ENCODE measurements at regions not wholly inside any gene's neighbourhood (a gene's known extent, or its start where the extent isn't known, plus 50 kb on each side); places are given as distances from the start of the nearest gene placed in this dataset.

DNA sequence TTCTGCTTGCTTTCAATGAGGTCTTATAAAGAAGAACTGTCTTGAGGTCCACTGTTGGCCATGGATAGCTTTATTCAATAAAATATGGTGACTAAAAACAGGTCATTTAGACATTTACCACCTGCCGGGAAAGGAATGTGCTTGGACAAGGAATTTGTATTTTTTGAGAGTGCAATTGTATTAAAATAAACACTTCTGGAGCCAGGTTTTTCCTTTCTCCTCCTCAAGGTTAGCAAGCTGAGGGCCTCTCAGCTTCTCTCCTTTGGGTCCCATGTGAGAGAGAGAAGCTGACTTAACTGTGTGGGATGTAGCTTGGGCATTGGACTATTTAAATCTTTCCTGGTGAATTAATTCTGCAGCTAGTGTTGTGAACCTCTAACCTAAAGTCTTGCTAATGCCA, 321.0 kb downstream of the MEIS1 start:
- TF ChIP-seq POLR2A (IDR thresholded peaks at IDR 0.05): no peak
- TF ChIP-seq, protein P1, sequence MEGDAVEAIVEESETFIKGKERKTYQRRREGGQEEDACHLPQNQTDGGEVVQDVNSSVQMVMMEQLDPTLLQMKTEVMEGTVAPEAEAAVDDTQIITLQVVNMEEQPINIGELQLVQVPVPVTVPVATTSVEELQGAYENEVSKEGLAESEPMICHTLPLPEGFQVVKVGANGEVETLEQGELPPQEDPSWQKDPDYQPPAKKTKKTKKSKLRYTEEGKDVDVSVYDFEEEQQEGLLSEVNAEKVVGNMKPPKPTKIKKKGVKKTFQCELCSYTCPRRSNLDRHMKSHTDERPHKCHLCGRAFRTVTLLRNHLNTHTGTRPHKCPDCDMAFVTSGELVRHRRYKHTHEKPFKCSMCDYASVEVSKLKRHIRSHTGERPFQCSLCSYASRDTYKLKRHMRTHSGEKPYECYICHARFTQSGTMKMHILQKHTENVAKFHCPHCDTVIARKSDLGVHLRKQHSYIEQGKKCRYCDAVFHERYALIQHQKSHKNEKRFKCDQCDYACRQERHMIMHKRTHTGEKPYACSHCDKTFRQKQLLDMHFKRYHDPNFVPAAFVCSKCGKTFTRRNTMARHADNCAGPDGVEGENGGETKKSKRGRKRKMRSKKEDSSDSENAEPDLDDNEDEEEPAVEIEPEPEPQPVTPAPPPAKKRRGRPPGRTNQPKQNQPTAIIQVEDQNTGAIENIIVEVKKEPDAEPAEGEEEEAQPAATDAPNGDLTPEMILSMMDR (IDR thresholded peaks at IDR 0.05): no peak
- WGBS, 2 donors: 80 to 88% methylated on average over 1 of the region's 1 CpG
- Histone ChIP-seq H3K9me3 (no peaks in the 10 kb centered on the region), H3K4me1 (no peaks in the 10 kb centered on the region), H3K4me3 (no peak overlapping the region), H3K36me3 (no peaks in the 10 kb centered on the region), H3K27ac (no peak overlapping the region), H3K27me3 (no peaks in the 10 kb centered on the region)
- no peak for DNase-seq
- intact Hi-C loops (cut with DNase I): no loop called here

DNA sequence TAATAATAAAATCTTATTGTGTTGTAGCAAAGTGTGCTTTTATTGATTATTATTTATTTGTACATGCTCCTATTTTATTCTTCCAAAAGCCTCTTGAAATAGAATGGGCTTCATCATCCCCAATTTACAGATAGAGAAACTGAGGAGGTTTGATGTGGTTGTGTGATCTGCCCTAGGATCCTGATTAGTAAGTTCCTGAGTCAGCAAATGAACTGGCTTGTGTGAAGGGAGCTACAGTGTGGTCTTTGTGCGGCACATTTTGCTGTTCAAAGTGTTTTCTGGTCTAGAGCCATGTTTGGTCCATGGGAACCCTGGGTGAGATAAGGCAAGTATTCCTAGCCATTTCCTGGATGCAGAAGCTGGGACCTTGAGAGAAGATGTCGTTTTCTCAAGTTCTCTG, 326.9 kb downstream of the MEIS1 start:
- intact Hi-C loops (cut with DNase I): no loop called here
- H3K4me1 ChIP-seq: no peaks in the 10 kb centered on the region

DNA sequence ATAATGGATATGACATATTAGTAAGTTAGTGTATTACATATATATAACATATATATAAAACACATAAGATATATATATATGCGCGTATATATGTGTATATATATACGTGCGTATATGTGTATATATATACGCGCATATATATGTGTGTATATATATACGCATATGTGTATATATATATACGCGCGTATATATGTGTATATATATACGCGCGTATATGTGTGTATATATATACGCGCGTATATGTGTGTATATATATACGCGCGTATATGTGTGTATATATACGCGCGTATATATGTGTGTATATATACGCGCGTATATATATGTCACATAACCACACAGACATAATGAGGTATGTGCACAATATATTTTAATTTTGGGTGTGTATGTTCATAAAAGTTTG, 327.8 kb downstream of the MEIS1 start:
- Histone ChIP-seq H3K4me3 (no peak overlapping the region), H3K4me1 (no peaks in the 10 kb centered on the region), H3K27me3 (no peaks in the 10 kb centered on the region), H3K27ac (no peak overlapping the region), H3K36me3 (no peaks in the 10 kb centered on the region), H3K9me3 (no peaks in the 10 kb centered on the region)
- no peak for TF ChIP-seq POLR2A (IDR thresholded peaks at IDR 0.05)
- TF ChIP-seq, protein P1 (IDR thresholded peaks at IDR 0.05): no peak
- WGBS, 2 donors: 86 to 92% methylated on average over 25 of the region's 25 CpGs
- intact Hi-C loops (cut with DNase I): no loop called here
- no peak for DNase-seq

More for the DNA sequence above, 326.9 kb downstream of the MEIS1 start:
- Histone ChIP-seq H3K27me3 (no peaks in the 10 kb centered on the region), H3K4me3 (no peak overlapping the region), H3K27ac (no peak overlapping the region), H3K36me3 (no peaks in the 10 kb centered on the region), H3K9me3 (no peaks in the 10 kb centered on the region)
- DNase-seq: no peak
- TF ChIP-seq, protein P1 (IDR thresholded peaks at IDR 0.05): no peak
- TF ChIP-seq POLR2A (IDR thresholded peaks at IDR 0.05): no peak
- WGBS, 2 donors: 78% methylated on average over 2 of the region's 2 CpGs

DNA sequence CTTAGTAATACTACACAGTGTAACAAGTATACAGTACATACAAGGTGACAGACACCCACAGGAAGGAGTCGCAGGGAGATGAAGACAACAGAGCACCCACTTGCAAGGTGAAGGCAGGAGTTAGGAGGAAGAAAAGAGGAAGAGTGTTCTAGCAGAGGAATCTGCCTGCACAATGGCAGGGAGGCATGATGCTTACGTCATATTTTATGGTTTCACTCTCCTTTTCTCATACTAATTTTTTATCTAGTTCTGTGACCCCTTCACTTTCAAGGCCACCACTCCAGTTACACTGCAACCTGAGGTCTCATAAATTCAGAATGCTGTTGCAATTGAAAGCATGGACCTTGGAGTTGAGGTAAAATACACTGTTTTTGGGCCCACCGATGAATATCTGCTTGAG, 331.7 kb downstream of the MEIS1 start:
- intact Hi-C loops (cut with DNase I): no loop called here
- no peaks in the 10 kb centered on the region for H3K27me3 ChIP-seq
- H3K4me3 ChIP-seq: no peak overlapping the region
- H3K36me3 ChIP-seq: no peaks in the 10 kb centered on the region
- H3K4me1 ChIP-seq: no peaks in the 10 kb centered on the region
- WGBS, 2 donors: 90 to 95% methylated on average over 3 of the region's 3 CpGs
- H3K9me3 ChIP-seq: no peaks in the 10 kb centered on the region
- no peak for TF ChIP-seq POLR2A (IDR thresholded peaks at IDR 0.05)
- TF ChIP-seq, protein P1 (IDR thresholded peaks at IDR 0.05): no peak
- H3K27ac ChIP-seq: no peak overlapping the region
- DNase-seq: no peak

DNA sequence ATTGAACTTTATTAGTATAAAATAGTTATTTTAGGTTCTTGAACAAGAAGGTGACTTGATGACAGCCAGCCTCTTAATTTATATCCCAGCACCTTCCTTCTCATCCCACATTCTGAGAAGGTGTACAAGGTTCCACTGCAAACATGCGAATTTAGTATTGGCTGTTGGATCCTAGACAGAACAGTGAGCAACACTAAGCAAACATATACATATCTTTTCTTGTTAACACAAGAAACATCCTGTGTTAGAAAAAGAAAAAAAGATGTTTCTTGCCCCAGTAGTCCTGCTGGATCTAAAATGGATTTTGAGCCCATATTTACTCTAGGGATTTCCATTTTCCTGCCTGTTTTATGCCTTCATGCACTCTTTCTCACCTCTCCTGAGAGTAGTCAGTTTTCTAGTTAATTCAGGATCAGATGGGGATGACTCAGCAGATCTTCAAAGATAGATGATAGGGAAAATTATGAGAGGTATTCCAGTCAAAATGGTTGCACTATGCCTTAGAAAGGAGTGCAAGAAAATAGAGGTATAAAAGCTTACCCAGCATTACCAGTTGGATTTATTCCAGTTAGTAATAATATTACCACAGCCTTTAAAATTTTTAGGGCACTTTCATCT, 336.5 kb downstream of the MEIS1 start:
- Histone ChIP-seq H3K27me3 (no peaks in the 10 kb centered on the region), H3K4me1 (no peaks in the 10 kb centered on the region), H3K27ac (no peak overlapping the region), H3K36me3 (no peaks in the 10 kb centered on the region), H3K4me3 (no peak overlapping the region), H3K9me3 (no peaks in the 10 kb centered on the region)
- 43 to 53% methylated on average over 1 of the region's 1 CpG for WGBS, 2 donors
- intact Hi-C loops (cut with DNase I): no loop called here
- TF ChIP-seq, protein P1 (IDR thresholded peaks at IDR 0.05): no peak
- no peak for TF ChIP-seq POLR2A (IDR thresholded peaks at IDR 0.05)
- no peak for DNase-seq

All from esophagus squamous epithelium (tissue), 5 donors.